Hematopoietic multipotent progenitor cell treated with erythropoietin and hydrocortisone succinate and interleukin-3 and kit ligand, for 4 days (in vitro differentiated cells): ENCODE measurements at regions not wholly inside any gene's neighbourhood (a gene's known extent, or its start where the extent isn't known, plus 50 kb on each side); places are given as distances from the start of the nearest gene placed in this dataset.

Experiments
- DNase-seq: peaks from one replicate; pipeline ENCODE4 v3.0.0-alpha.2; 2015

GRCh38 chr7:139561-140243 is 52.7 kb upstream of the FAM20C start:
- no peak for DNase-seq

- no peak for DNase-seq
Measured at GRCh38 chr7:140996-141395, 51.4 kb upstream of the FAM20C start.

- no peak for DNase-seq
Measured at GRCh38 chr7:142248-142941, 50.0 kb upstream of the FAM20C start.
